IMR-90 (cell line): ENCODE measurements at regions not wholly inside any gene's neighbourhood (a gene's known extent, or its start where the extent isn't known, plus 50 kb on each side); places are given as distances from the start of the nearest gene placed in this dataset.

Experiments used
- ATAC-seq: fragments of 200-7000 bp; cut with Tn5 transposase; 2 replicates; pipeline ENCODE4 v1.9.1; 2020; ENCODE audit warnings: low read depth, mild to moderate bottlenecking, moderate library complexity
- BruUV-seq: library from RNA; stranded (reverse); fragments of 400-500 nt; replicated peaks from 2 replicates; lab custom pipeline; 2021; lab: Mats Ljungman, UMichigan
- CTCF ChIA-PET: fragments of 300-600 bp; formaldehyde crosslinking; extraction: SDS; loops from one replicate; lab custom pipeline; 2021; ENCODE audit warnings: antibody characterized with exemption; lab: Yijun Ruan, JAX
- POLR2A ChIA-PET: fragments of 300-600 bp; sonication (Branson Sonifier 250); formaldehyde crosslinking; loops from one replicate; lab custom pipeline; 2022; ENCODE audit warnings: antibody characterized with exemption; ENCODE audit not compliant: unreplicated experiment; lab: Charles Lee
- DNase-seq: peaks from one replicate; pipeline ENCODE4 v3.0.0; 2013
- H2AFZ ChIP-seq: replicated peaks from 2 replicates; pipeline ENCODE3; 2013; ENCODE audit warnings: low read length, mild to moderate bottlenecking; ENCODE audit not compliant: poor library complexity
- H2AK5ac ChIP-seq: 2 replicates; pipeline ENCODE4 v1.6.1; 2013; ENCODE audit warnings: low read depth, low read length, inconsistent platforms
- H2AK9ac ChIP-seq: replicated peaks from 2 replicates; pipeline ENCODE3; 2013; ENCODE audit warnings: mild to moderate bottlenecking, low read depth, low read length, moderate library complexity; ENCODE audit not compliant: poor library complexity
- H2BK120ac ChIP-seq: 2 replicates; pipeline ENCODE4 v1.6.1; 2013; ENCODE audit warnings: low read depth, low read length, inconsistent platforms
- H2BK15ac ChIP-seq: 3 replicates; pipeline ENCODE4 v1.6.1; 2013; ENCODE audit warnings: low read depth, low read length, inconsistent platforms
- H2BK20ac ChIP-seq: 2 replicates; pipeline ENCODE4 v1.6.1; 2013; ENCODE audit warnings: low read depth, mild to moderate bottlenecking, inconsistent platforms, low read length, moderate library complexity
- H2BK5ac ChIP-seq: 2 replicates; pipeline ENCODE4 v1.6.1; 2013; ENCODE audit warnings: mild to moderate bottlenecking, low read depth, low read length, inconsistent platforms; ENCODE audit not compliant: poor library complexity, severe bottlenecking
- H3K14ac ChIP-seq: replicated peaks from 2 replicates; pipeline ENCODE4 v1.6.1; 2013; ENCODE audit warnings: low read depth, low read length, inconsistent platforms
- H3K18ac ChIP-seq: 2 replicates; pipeline ENCODE4 v1.6.1; 2013; ENCODE audit warnings: low read depth, low read length, control low read depth
- H3K23ac ChIP-seq: 2 replicates; pipeline ENCODE4 v1.6.1; 2013; ENCODE audit warnings: low read depth, low read length, inconsistent platforms
- H3K27ac ChIP-seq: 2 replicates; pipeline ENCODE4 v1.5.1; 2013; ENCODE audit warnings: mild to moderate bottlenecking, control low read depth, low read length; ENCODE audit not compliant: insufficient read depth
- H3K27me3 ChIP-seq: 2 replicates; pipeline ENCODE4 v1.6.1; 2013; ENCODE audit warnings: low read length; ENCODE audit not compliant: control insufficient read depth, insufficient read depth
- H3K36me3 ChIP-seq: 2 replicates; pipeline ENCODE4 v1.6.1; 2013; ENCODE audit warnings: low read length, mixed read lengths; ENCODE audit not compliant: control insufficient read depth, insufficient read depth
- H3K4ac ChIP-seq: 2 replicates; pipeline ENCODE4 v1.6.1; 2013; ENCODE audit warnings: low read depth, low read length, inconsistent platforms
- H3K4me1 ChIP-seq: 2 replicates; pipeline ENCODE4 v1.6.1; 2013; ENCODE audit warnings: low read length, mixed read lengths; ENCODE audit not compliant: control insufficient read depth, insufficient read depth
- H3K4me2 ChIP-seq: 2 replicates; pipeline ENCODE4 v1.6.1; 2013; ENCODE audit warnings: low read depth, mild to moderate bottlenecking, control low read depth, low read length, moderate library complexity
- H3K4me3 ChIP-seq: 2 replicates; pipeline ENCODE4 v1.5.1; 2013; ENCODE audit warnings: low read depth, mild to moderate bottlenecking, control low read depth, low read length, moderate library complexity; ENCODE audit not compliant: insufficient read depth
- H3K56ac ChIP-seq: 2 replicates; pipeline ENCODE4 v1.6.1; 2013; ENCODE audit warnings: low read length, inconsistent platforms; ENCODE audit not compliant: insufficient read depth; ENCODE audit errors: extremely low read depth
- H3K79me1 ChIP-seq, 2 experiments: 2 replicates each; pipeline ENCODE4 v1.6.1; 2013; ENCODE audit warnings: low read length in 2 of 2, inconsistent platforms in 1 of 2, low read depth in 1 of 2
- H3K9ac ChIP-seq: 2 replicates; pipeline ENCODE4 v1.6.1; 2013; ENCODE audit warnings: low read depth, low read length, control low read depth
- H3K9me1 ChIP-seq: 2 replicates; pipeline ENCODE4 v1.6.1; 2013; ENCODE audit warnings: low read length, inconsistent platforms; ENCODE audit not compliant: insufficient read depth
- H3K9me3 ChIP-seq: 2 replicates; pipeline ENCODE4 v1.6.1; 2013; ENCODE audit warnings: low read length; ENCODE audit not compliant: control insufficient read depth, insufficient read depth
- H4K20me1 ChIP-seq: 2 replicates; pipeline ENCODE4 v1.6.1; 2013; ENCODE audit warnings: low read length, inconsistent platforms; ENCODE audit not compliant: insufficient read depth
- H4K5ac ChIP-seq: 2 replicates; pipeline ENCODE4 v1.6.1; 2013; ENCODE audit warnings: mild to moderate bottlenecking, low read depth, low read length, control low read depth
- H4K8ac ChIP-seq, 2 experiments: 2 replicates each; pipeline ENCODE4 v1.6.1; 2013; ENCODE audit warnings: low read depth in 2 of 2, low read length in 2 of 2, control low read depth in 1 of 2, inconsistent platforms in 1 of 2
- H4K91ac ChIP-seq: 2 replicates; pipeline ENCODE4 v1.6.1; 2013; ENCODE audit warnings: low read depth, low read length, inconsistent platforms; ENCODE audit not compliant: insufficient read depth
- CEBPB ChIP-seq: IDR thresholded peaks from 2 replicates; pipeline ENCODE4 v1.6.1; 2012; ENCODE audit warnings: low read depth, low read length, improper control_type of control experiment
- CHD1 ChIP-seq: IDR thresholded peaks from 2 replicates; pipeline ENCODE4 v1.6.1; 2012; ENCODE audit warnings: low read depth, low read length, improper control_type of control experiment
- FOS ChIP-seq: fragments of 150-350 bp; IDR thresholded peaks from 2 replicates; pipeline ENCODE4 v1.6.1; 2016; ENCODE audit warnings: low read depth, low read length
- MAFK ChIP-seq: IDR thresholded peaks from 2 replicates; pipeline ENCODE4 v1.6.1; 2012; ENCODE audit warnings: low read depth, low read length, improper control_type of control experiment
- MAZ ChIP-seq: IDR thresholded peaks from 2 replicates; pipeline ENCODE4 v1.6.1; 2012; ENCODE audit warnings: low read depth, mild to moderate bottlenecking, low read length, improper control_type of control experiment, moderate library complexity, borderline replicate concordance
- MXI1 ChIP-seq: IDR thresholded peaks from 2 replicates; pipeline ENCODE4 v1.6.1; 2012; ENCODE audit warnings: low read depth, mild to moderate bottlenecking, low read length, moderate library complexity, borderline replicate concordance
- RAD21 ChIP-seq: IDR thresholded peaks from 2 replicates; pipeline ENCODE4 v1.6.1; 2012; ENCODE audit warnings: low read length, improper control_type of control experiment
- SMC3 ChIP-seq: fragments of 150-350 bp; IDR thresholded peaks from 2 replicates; pipeline ENCODE4 v1.6.1; 2016; ENCODE audit warnings: low read depth, mild to moderate bottlenecking, antibody characterized with exemption, low read length, moderate library complexity
- WGBS, 2 experiments: methylation state at CpG; one replicate each; pipeline versions ENCODE4 v1.1.5 to v1.1.7; 2013; ENCODE audit warnings: missing lambda C conversion rate in 2 of 2; ENCODE audit not compliant: insufficient read length in 1 of 2; ENCODE audit errors: extremely low coverage in 2 of 2; 5-methylcytosine and 5-hydroxymethylcytosine counted together
- dilution Hi-C: fragments of 300-500 bp; cut with HindIII; formaldehyde crosslinking; loops from one replicate; pipeline ENCODE4 v1.14.3; 2018; ENCODE audit warnings: low sequenced_read_pairs; ENCODE audit not compliant: unreplicated experiment
- in situ Hi-C: fragments of 300-500 bp; cut with MboI; formaldehyde crosslinking; loops from 3 replicates; pipeline ENCODE4 v1.14.3; 2019; ENCODE audit warnings: low sequenced_read_pairs, inconsistent platforms, mixed read lengths
- intact Hi-C: fragments of 100-400 bp; cut with micrococcal nuclease; formaldehyde crosslinking; loops from 2 replicates; pipeline ENCODE4 v1.10.0; 2022

GRCh38 chr16:7979448-7980132 lies 610.7 kb downstream of the TMEM114 start:
- H4K8ac ChIP-seq, result no peak overlapping the region

More at GRCh38 chr16:7979448-7980132, 610.7 kb downstream of the TMEM114 start:
- Histone ChIP-seq H3K79me1 (no peaks in the 10 kb centered on the region), H3K23ac (no peak overlapping the region), H4K5ac (no peak overlapping the region), H3K27ac (no peak overlapping the region), H3K9me1 (no peaks in the 10 kb centered on the region), H2BK120ac (no peak overlapping the region), H2BK5ac (no peak overlapping the region), H2AK9ac (no peak overlapping the region), H3K9me3 (peaks cover 14% of the 10 kb centered on the region), H3K4me1 (no peaks in the 10 kb centered on the region), H3K36me3 (no peaks in the 10 kb centered on the region), H3K14ac (no peak overlapping the region), H3K4ac (no peak overlapping the region), H2BK15ac (no peak overlapping the region), H2AFZ (no peak overlapping the region), H3K18ac (no peak overlapping the region), H3K4me3 (no peak overlapping the region), H3K4me2 (no peak overlapping the region), H3K56ac (no peak overlapping the region), H2BK20ac (no peak overlapping the region), H4K91ac (no peak overlapping the region), H2AK5ac (no peak overlapping the region), H4K20me1 (no peaks in the 10 kb centered on the region), H3K27me3 (no peaks in the 10 kb centered on the region), H3K9ac (no peak overlapping the region)
- intact Hi-C loops, result no loop called here
- CTCF ChIA-PET, result no interaction called here
- POLR2A ChIA-PET, result no interaction called here
- WGBS, 2 experiments, result 43% methylated on average over 4 of the region's 18 CpGs; no CpG with 5 or more reads in 1 of the 2 experiments
- no TSS peak for BruUV-seq
- dilution Hi-C loops, result no loop called here
- no peak for TF ChIP-seq MXI1
- no peak for TF ChIP-seq CEBPB
- TF ChIP-seq MAZ, result no peak
- no peak for TF ChIP-seq MAFK
- no peak for TF ChIP-seq SMC3
- no peak for TF ChIP-seq CHD1
- TF ChIP-seq RAD21, result no peak
- no peak for TF ChIP-seq FOS
- no peak for DNase-seq
- ATAC-seq, result no peak
- in situ Hi-C loops, result no loop called here
